Calu3 (cell line): ENCODE measurements at regions not wholly inside any gene's neighbourhood (a gene's known extent, or its start where the extent isn't known, plus 50 kb on each side); places are given as distances from the start of the nearest gene placed in this dataset.

Experiments used
- BruUV-seq: library from RNA; stranded (reverse); fragments of 400-500 nt; replicated peaks from 2 replicates; lab custom pipeline; 2021; lab: Mats Ljungman, UMichigan
- CTCF ChIA-PET: fragments of 300-600 bp; sonication (Branson Sonifier 250); formaldehyde crosslinking; loops from one replicate; lab custom pipeline; 2022; ENCODE audit warnings: antibody characterized with exemption; lab: Charles Lee
- DNase-seq: peaks from one replicate; pipeline ENCODE4 v3.0.0; 2022
- H3K27ac Mint-ChIP-seq: one replicate; pipeline ENCODE4 v1.8.0; 2022; ENCODE audit warnings: mixed read lengths; ENCODE audit not compliant: unreplicated experiment
- H3K27me3 Mint-ChIP-seq: one replicate; pipeline ENCODE4 v1.8.0; 2022; ENCODE audit warnings: mixed read lengths; ENCODE audit not compliant: unreplicated experiment
- H3K36me3 Mint-ChIP-seq: one replicate; pipeline ENCODE4 v1.8.0; 2022; ENCODE audit warnings: mild to moderate bottlenecking, moderate library complexity, mixed read lengths; ENCODE audit not compliant: insufficient read depth, unreplicated experiment
- H3K4me1 Mint-ChIP-seq: one replicate; pipeline ENCODE4 v1.8.0; 2022; ENCODE audit warnings: mild to moderate bottlenecking, low read depth, mixed read lengths; ENCODE audit not compliant: unreplicated experiment
- H3K4me3 Mint-ChIP-seq: one replicate; pipeline ENCODE4 v1.8.0; 2022; ENCODE audit warnings: mild to moderate bottlenecking, low read depth, moderate library complexity, mixed read lengths; ENCODE audit not compliant: unreplicated experiment
- H3K9me3 Mint-ChIP-seq: one replicate; pipeline ENCODE4 v1.8.0; 2022; ENCODE audit warnings: low read depth, mixed read lengths; ENCODE audit not compliant: unreplicated experiment
- CTCF ChIP-seq: fragments of 200-600 bp; IDR thresholded peaks from one replicate; pipeline ENCODE4 v1.8.0; 2022; ENCODE audit warnings: antibody characterized with exemption; ENCODE audit not compliant: unreplicated experiment
- intact Hi-C: fragments of 100-400 bp; cut with micrococcal nuclease; formaldehyde crosslinking; loops from one replicate; pipeline ENCODE4 v1.10.0; 2022; ENCODE audit not compliant: unreplicated experiment

GRCh38 chr18:40812981-40813515 is 1142.0 kb upstream of the PIK3C3 start:
- no peak for TF ChIP-seq CTCF
- no peak overlapping the region for H3K4me3 Mint-ChIP-seq
- H3K36me3 Mint-ChIP-seq = no peaks in the 10 kb centered on the region
- DNase-seq = no peak
- peaks cover 5% of the 10 kb centered on the region for H3K9me3 Mint-ChIP-seq
- H3K4me1 Mint-ChIP-seq = peaks cover 6% of the 10 kb centered on the region
- intact Hi-C loops = no loop called here
- BruUV-seq = no TSS peak
- no peak overlapping the region for H3K27ac Mint-ChIP-seq
- no peaks in the 10 kb centered on the region for H3K27me3 Mint-ChIP-seq
- CTCF ChIA-PET = no interaction called here

- Mint-ChIP-seq H3K4me3 (no peak overlapping the region), H3K4me1 (peaks cover 6% of the 10 kb centered on the region), H3K9me3 (peaks cover 5% of the 10 kb centered on the region), H3K27me3 (no peaks in the 10 kb centered on the region), H3K36me3 (no peaks in the 10 kb centered on the region), H3K27ac (no peak overlapping the region)
- no TSS peak for BruUV-seq
- no peak for DNase-seq
- CTCF ChIA-PET = no interaction called here
- intact Hi-C loops = no loop called here
- TF ChIP-seq CTCF = no peak
Observed at GRCh38 chr18:40810372-40810771, 1144.7 kb upstream of the PIK3C3 start.

GRCh38 chr18:40789286-40789685 is 1165.7 kb upstream of the PIK3C3 start:
- no peaks in the 10 kb centered on the region for H3K27me3 Mint-ChIP-seq
- DNase-seq = no peak

GRCh38 chr18:40782453-40783130 is 1172.4 kb upstream of the PIK3C3 start:
- H3K4me3 Mint-ChIP-seq = no peak overlapping the region
- DNase-seq = no peak
- H3K4me1 Mint-ChIP-seq = no peaks in the 10 kb centered on the region
- intact Hi-C loops = no loop called here
- peaks cover 4% of the 10 kb centered on the region for H3K9me3 Mint-ChIP-seq
- BruUV-seq = no TSS peak
- H3K27ac Mint-ChIP-seq = no peak overlapping the region
- CTCF ChIA-PET = no interaction called here
- no peak for TF ChIP-seq CTCF
- H3K27me3 Mint-ChIP-seq = no peaks in the 10 kb centered on the region
- no peaks in the 10 kb centered on the region for H3K36me3 Mint-ChIP-seq

More at GRCh38 chr18:40789286-40789685, 1165.7 kb upstream of the PIK3C3 start:
- no peaks in the 10 kb centered on the region for H3K36me3 Mint-ChIP-seq
- TF ChIP-seq CTCF = no peak
- H3K27ac Mint-ChIP-seq = no peak overlapping the region
- H3K4me1 Mint-ChIP-seq = no peaks in the 10 kb centered on the region
- intact Hi-C loops = no loop called here
- CTCF ChIA-PET = no interaction called here
- no TSS peak for BruUV-seq
- H3K4me3 Mint-ChIP-seq = no peak overlapping the region
- peaks cover 5% of the 10 kb centered on the region for H3K9me3 Mint-ChIP-seq
